ENCODE measurements at regions not wholly inside any gene's neighbourhood (a gene's known extent, or its start where the extent isn't known, plus 50 kb on each side); places are given as distances from the start of the nearest gene placed in this dataset.

DNA sequence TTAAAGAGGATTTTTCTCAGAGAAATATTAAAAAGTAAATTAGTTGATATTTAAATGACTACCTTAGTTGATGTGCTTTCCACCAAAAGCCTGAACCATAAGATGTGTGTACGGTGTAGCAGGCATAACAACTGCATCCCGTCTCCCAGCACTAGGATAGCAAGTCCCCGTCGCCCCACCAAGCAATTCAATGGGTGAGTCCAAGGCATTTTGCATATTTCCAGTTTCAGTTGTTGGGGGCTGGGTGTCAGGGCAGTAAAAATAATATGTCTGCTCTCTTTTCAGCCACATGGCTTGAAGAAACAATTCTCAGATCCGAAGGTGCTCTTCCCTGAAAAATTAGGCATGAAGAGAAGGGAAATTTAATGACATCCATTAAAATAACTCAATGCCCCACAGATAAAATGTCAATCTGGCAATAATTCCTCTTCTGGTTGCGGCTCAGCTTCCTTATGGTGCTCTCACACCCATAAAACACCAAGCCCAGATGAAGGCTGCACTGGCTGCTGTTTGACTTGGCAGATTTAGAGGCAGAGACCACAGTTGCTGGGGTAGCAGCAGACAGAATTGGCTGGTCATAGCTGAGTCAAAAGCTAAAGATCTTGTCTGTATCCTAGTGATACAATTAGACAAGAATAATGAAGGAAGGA lies 124.4 kb upstream of the ADCY2 start (continued):
- TF ChIP-seq SMAD3 (CRISPR knock-in tag; IDR thresholded peaks at IDR 0.05; ENCODE audit: borderline replicate concordance): no peak

DNA sequence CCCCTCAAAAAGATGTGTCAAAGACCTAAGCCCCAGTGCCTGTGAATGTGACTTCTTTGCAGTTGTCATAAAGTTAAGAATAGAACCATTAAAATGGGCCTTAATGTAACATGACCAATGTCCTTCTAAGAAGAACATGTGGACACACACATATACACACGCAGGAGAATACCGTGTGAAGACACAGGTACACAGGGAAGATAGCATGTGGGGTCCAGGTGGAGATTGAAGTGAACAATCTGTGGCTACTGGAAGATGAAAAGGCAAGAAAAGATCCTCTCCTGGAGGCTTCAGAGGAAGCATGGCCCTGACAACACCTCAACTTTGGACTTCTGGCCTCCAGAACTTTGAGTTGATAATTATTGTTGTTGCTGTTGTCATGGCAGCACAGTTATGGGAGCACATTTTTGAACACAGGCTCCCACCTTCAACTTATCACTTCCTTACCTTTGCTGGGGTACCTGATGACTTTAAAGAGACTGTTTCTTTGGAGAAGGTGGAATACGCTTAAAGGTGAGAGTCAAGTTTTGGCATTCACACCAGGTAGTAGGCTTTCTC lies 123.5 kb upstream of the ADCY2 start:
- ATAC-seq (no peak), DNase-seq (ENCODE audit: low spot score) (no peak)
- peaks cover 52% of the 10 kb centered on the region for H3K36me3 Mint-ChIP-seq
- peaks cover 29% of the 10 kb centered on the region for H3K9me3 Mint-ChIP-seq
- no peak overlapping the region for H3K4me3 Mint-ChIP-seq
- H3K27ac Mint-ChIP-seq: no peak overlapping the region
- ChIA-PET POLR2A (no interaction called here), CTCF (no interaction called here)
- H3K4me1 Mint-ChIP-seq: peaks cover 37% of the 10 kb centered on the region
- H3K27me3 Mint-ChIP-seq (ENCODE audit: low read depth): peaks cover 22% of the 10 kb centered on the region
- TF ChIP-seq CTCF (IDR thresholded peaks at IDR 0.05): no peak
- TF ChIP-seq, protein P1, sequence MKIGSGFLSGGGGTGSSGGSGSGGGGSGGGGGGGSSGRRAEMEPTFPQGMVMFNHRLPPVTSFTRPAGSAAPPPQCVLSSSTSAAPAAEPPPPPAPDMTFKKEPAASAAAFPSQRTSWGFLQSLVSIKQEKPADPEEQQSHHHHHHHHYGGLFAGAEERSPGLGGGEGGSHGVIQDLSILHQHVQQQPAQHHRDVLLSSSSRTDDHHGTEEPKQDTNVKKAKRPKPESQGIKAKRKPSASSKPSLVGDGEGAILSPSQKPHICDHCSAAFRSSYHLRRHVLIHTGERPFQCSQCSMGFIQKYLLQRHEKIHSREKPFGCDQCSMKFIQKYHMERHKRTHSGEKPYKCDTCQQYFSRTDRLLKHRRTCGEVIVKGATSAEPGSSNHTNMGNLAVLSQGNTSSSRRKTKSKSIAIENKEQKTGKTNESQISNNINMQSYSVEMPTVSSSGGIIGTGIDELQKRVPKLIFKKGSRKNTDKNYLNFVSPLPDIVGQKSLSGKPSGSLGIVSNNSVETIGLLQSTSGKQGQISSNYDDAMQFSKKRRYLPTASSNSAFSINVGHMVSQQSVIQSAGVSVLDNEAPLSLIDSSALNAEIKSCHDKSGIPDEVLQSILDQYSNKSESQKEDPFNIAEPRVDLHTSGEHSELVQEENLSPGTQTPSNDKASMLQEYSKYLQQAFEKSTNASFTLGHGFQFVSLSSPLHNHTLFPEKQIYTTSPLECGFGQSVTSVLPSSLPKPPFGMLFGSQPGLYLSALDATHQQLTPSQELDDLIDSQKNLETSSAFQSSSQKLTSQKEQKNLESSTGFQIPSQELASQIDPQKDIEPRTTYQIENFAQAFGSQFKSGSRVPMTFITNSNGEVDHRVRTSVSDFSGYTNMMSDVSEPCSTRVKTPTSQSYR (CRISPR knock-in tag; IDR thresholded peaks at IDR 0.05): no peak
- no peak for TF ChIP-seq CREM (CRISPR knock-in tag; IDR thresholded peaks at IDR 0.05)
- no peak for TF ChIP-seq MXD4 (CRISPR knock-in tag; IDR thresholded peaks at IDR 0.05; ENCODE audit: borderline replicate concordance)
- TF ChIP-seq, protein P2, sequence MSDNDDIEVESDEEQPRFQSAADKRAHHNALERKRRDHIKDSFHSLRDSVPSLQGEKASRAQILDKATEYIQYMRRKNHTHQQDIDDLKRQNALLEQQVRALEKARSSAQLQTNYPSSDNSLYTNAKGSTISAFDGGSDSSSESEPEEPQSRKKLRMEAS (CRISPR knock-in tag; IDR thresholded peaks at IDR 0.05): no peak
- TF ChIP-seq, protein P3, sequence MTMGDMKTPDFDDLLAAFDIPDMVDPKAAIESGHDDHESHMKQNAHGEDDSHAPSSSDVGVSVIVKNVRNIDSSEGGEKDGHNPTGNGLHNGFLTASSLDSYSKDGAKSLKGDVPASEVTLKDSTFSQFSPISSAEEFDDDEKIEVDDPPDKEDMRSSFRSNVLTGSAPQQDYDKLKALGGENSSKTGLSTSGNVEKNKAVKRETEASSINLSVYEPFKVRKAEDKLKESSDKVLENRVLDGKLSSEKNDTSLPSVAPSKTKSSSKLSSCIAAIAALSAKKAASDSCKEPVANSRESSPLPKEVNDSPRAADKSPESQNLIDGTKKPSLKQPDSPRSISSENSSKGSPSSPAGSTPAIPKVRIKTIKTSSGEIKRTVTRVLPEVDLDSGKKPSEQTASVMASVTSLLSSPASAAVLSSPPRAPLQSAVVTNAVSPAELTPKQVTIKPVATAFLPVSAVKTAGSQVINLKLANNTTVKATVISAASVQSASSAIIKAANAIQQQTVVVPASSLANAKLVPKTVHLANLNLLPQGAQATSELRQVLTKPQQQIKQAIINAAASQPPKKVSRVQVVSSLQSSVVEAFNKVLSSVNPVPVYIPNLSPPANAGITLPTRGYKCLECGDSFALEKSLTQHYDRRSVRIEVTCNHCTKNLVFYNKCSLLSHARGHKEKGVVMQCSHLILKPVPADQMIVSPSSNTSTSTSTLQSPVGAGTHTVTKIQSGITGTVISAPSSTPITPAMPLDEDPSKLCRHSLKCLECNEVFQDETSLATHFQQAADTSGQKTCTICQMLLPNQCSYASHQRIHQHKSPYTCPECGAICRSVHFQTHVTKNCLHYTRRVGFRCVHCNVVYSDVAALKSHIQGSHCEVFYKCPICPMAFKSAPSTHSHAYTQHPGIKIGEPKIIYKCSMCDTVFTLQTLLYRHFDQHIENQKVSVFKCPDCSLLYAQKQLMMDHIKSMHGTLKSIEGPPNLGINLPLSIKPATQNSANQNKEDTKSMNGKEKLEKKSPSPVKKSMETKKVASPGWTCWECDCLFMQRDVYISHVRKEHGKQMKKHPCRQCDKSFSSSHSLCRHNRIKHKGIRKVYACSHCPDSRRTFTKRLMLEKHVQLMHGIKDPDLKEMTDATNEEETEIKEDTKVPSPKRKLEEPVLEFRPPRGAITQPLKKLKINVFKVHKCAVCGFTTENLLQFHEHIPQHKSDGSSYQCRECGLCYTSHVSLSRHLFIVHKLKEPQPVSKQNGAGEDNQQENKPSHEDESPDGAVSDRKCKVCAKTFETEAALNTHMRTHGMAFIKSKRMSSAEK (CRISPR knock-in tag; IDR thresholded peaks at IDR 0.05; ENCODE audit: borderline replicate concordance): peak; percentile 7; the same call in 1 of the 2 replicates
- no peak for TF ChIP-seq NFE2L1 (CRISPR knock-in tag; IDR thresholded peaks at IDR 0.05)
- TF ChIP-seq ZBTB21 (CRISPR knock-in tag; IDR thresholded peaks at IDR 0.05; ENCODE audit: borderline replicate concordance): no peak
- no peak for TF ChIP-seq ZNF138 (CRISPR knock-in tag; conservative IDR thresholded peaks at IDR 0.05)
- no peak for TF ChIP-seq TP53 (CRISPR knock-in tag; IDR thresholded peaks at IDR 0.05)
- TF ChIP-seq, protein P4, sequence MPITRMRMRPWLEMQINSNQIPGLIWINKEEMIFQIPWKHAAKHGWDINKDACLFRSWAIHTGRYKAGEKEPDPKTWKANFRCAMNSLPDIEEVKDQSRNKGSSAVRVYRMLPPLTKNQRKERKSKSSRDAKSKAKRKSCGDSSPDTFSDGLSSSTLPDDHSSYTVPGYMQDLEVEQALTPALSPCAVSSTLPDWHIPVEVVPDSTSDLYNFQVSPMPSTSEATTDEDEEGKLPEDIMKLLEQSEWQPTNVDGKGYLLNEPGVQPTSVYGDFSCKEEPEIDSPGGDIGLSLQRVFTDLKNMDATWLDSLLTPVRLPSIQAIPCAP (CRISPR knock-in tag; IDR thresholded peaks at IDR 0.05): no peak
- TF ChIP-seq CREB1 (CRISPR knock-in tag; IDR thresholded peaks at IDR 0.05): no peak
- TF ChIP-seq PRRX2 (CRISPR knock-in tag; IDR thresholded peaks at IDR 0.05): 0 out of 2 replicates have a peak, but pooled peaks have one; percentile 78
- TF ChIP-seq ATF2 (CRISPR knock-in tag; IDR thresholded peaks at IDR 0.05; ENCODE audit: borderline replicate concordance, low read depth): no peak
- TF ChIP-seq SMAD3 (CRISPR knock-in tag; IDR thresholded peaks at IDR 0.05; ENCODE audit: borderline replicate concordance): no peak
- TF ChIP-seq, protein P5, sequence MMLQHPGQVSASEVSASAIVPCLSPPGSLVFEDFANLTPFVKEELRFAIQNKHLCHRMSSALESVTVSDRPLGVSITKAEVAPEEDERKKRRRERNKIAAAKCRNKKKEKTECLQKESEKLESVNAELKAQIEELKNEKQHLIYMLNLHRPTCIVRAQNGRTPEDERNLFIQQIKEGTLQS (CRISPR knock-in tag; conservative IDR thresholded peaks at IDR 0.05): no peak
- TF ChIP-seq, protein P6, sequence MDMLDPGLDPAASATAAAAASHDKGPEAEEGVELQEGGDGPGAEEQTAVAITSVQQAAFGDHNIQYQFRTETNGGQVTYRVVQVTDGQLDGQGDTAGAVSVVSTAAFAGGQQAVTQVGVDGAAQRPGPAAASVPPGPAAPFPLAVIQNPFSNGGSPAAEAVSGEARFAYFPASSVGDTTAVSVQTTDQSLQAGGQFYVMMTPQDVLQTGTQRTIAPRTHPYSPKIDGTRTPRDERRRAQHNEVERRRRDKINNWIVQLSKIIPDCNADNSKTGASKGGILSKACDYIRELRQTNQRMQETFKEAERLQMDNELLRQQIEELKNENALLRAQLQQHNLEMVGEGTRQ (CRISPR knock-in tag; IDR thresholded peaks at IDR 0.05): no peak
- TF ChIP-seq, protein P7, sequence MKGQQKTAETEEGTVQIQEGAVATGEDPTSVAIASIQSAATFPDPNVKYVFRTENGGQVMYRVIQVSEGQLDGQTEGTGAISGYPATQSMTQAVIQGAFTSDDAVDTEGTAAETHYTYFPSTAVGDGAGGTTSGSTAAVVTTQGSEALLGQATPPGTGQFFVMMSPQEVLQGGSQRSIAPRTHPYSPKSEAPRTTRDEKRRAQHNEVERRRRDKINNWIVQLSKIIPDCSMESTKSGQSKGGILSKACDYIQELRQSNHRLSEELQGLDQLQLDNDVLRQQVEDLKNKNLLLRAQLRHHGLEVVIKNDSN (CRISPR knock-in tag; IDR thresholded peaks at IDR 0.05): no peak
- TF ChIP-seq GRHL2 (CRISPR knock-in tag; IDR thresholded peaks at IDR 0.05; ENCODE audit: insufficient replicate concordance, severe bottlenecking): no peak
- no peak for TF ChIP-seq FOXK1 (CRISPR knock-in tag; IDR thresholded peaks at IDR 0.05)
- no peak for TF ChIP-seq TEAD4 (CRISPR knock-in tag; IDR thresholded peaks at IDR 0.05)
- no peak for TF ChIP-seq SP1 (CRISPR knock-in tag; conservative IDR thresholded peaks at IDR 0.05)
